Subcutaneous abdominal adipose tissue (tissue), 5 donors: ENCODE measurements at regions not wholly inside any gene's neighbourhood (a gene's known extent, or its start where the extent isn't known, plus 50 kb on each side); places are given as distances from the start of the nearest gene placed in this dataset.

Experiments
- H3K27ac ChIP-seq: one replicate; pipeline ENCODE4 v1.7.0; 2013; ENCODE audit warnings: low read depth, mild to moderate bottlenecking, inconsistent platforms, low read length, moderate library complexity
- H3K27me3 ChIP-seq, 5 donors: one replicate each; pipeline ENCODE4 v1.7.0; 2013; ENCODE audit warnings: low read length in 5 of 5, inconsistent platforms in 1 of 5; ENCODE audit not compliant: control insufficient read depth in 5 of 5, insufficient read depth in 4 of 5
- H3K36me3 ChIP-seq, 5 donors: one replicate each; pipeline ENCODE4 v1.7.0; 2013; ENCODE audit warnings: low read length in 5 of 5; ENCODE audit not compliant: control insufficient read depth in 5 of 5, insufficient read depth in 5 of 5
- H3K4me1 ChIP-seq, 5 donors: one replicate each; pipeline ENCODE4 v1.7.0; 2013; ENCODE audit warnings: low read length in 5 of 5, mild to moderate bottlenecking in 3 of 5, moderate library complexity in 1 of 5; ENCODE audit not compliant: control insufficient read depth in 5 of 5, insufficient read depth in 5 of 5
- H3K4me3 ChIP-seq, 5 donors: one replicate each; pipeline ENCODE4 v1.7.0; 2013; ENCODE audit warnings: low read length in 5 of 5, low read depth in 1 of 5
- H3K9ac ChIP-seq, 5 donors: one replicate each; pipeline ENCODE4 v1.7.0; 2013; ENCODE audit warnings: low read length in 5 of 5, mild to moderate bottlenecking in 4 of 5, moderate library complexity in 3 of 5
- H3K9me3 ChIP-seq, 5 donors: one replicate each; pipeline ENCODE4 v1.7.0; 2013; ENCODE audit warnings: low read length in 5 of 5; ENCODE audit not compliant: control insufficient read depth in 5 of 5
- donor health status: healthy.
- donor health status: healthy.
- donor health status: healthy.
- donor health status: healthy.
- donor health status: healthy.

DNA sequence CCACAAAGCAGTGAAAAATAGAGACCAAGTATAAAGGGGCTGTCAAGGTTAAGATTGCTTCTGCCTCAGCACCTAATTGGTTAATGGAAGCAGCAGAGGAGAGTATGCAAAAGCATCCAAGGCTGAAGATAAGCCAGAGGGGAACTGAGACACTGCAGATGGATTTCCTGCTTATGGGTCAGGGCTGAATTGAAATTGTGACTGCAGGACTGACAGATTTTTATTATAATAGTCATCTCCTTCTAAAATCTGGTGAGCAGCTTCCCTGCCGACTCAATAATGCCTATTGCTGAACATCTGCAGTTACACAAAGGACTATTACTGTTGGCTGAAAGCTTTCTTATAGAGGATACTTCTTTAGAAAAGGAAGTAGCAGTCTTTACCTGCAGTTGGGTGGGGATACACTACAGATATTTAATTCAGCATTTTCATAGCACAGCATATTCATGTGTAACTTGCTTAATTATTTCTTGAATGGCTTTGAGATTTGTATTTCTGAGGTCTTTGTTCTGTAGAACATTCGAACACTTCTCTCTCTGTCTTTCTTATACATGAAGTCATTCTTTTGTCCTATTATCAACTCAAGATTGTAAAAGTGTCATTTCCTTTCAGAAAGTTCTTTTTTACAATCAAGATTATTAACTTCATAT, 363.0 kb upstream of the RIOK2 start:
- no peaks in the 10 kb centered on the region for H3K36me3 ChIP-seq
- H3K27ac ChIP-seq: no peak overlapping the region
- H3K27me3 ChIP-seq: no peaks in the 10 kb centered on the region
- H3K4me1 ChIP-seq: no peaks in the 10 kb centered on the region
- no peaks in the 10 kb centered on the region for H3K9me3 ChIP-seq
- no peak overlapping the region for H3K4me3 ChIP-seq
- no peak overlapping the region for H3K9ac ChIP-seq

GRCh38 chr5:97547430-97547829, 364.4 kb upstream of the RIOK2 start:
- Histone ChIP-seq H3K36me3 (no peaks in the 10 kb centered on the region), H3K9ac (no peak overlapping the region), H3K27me3 (no peaks in the 10 kb centered on the region), H3K4me3 (no peak overlapping the region), H3K4me1 (no peaks in the 10 kb centered on the region), H3K9me3 (no peaks in the 10 kb centered on the region), H3K27ac (no peak overlapping the region)

DNA sequence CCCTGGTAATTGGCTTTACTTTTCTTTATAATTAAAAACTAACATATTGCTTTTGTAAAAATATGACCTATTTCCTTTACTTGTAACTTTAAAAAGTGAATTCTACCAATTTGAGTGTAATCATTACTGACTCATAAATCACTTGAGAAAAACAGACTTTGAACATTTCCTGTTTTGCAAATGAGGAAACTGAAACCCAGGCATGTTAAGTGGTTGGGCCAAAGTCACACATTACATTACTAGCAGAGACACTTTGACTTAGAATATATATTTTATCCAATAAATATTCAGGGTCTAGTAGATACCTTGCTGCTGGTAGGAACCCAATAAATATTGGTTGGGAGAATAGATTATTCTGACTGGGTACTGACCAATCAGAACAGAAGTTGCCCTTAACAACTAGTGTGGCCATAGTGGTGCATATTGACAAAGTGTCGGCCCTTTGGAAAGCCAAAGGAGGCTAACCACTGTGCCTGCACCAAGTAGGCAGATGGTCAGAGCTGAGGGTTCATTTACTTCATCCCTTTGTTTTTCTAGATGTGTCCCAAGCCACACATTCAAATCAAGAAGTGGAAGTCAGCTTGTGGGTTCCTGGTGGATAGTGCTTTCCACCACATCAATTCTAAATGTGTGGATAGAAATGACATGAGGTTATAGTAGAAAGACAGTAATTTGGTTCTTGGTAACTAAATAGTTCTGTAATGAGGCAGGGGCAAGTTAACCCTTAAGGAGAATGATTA, 365.1 kb upstream of the RIOK2 start:
- H3K27ac ChIP-seq: no peak overlapping the region
- no peak overlapping the region for H3K9ac ChIP-seq
- H3K27me3 ChIP-seq: no peaks in the 10 kb centered on the region
- no peaks in the 10 kb centered on the region for H3K36me3 ChIP-seq
- no peaks in the 10 kb centered on the region for H3K4me1 ChIP-seq
- H3K4me3 ChIP-seq: no peak overlapping the region
- no peaks in the 10 kb centered on the region for H3K9me3 ChIP-seq

GRCh38 chr5:97548739-97549080, 365.7 kb upstream of the RIOK2 start:
- Histone ChIP-seq H3K36me3 (no peaks in the 10 kb centered on the region), H3K27me3 (no peaks in the 10 kb centered on the region), H3K9me3 (no peaks in the 10 kb centered on the region), H3K4me1 (no peaks in the 10 kb centered on the region), H3K27ac (no peak overlapping the region), H3K4me3 (no peak overlapping the region), H3K9ac (no peak overlapping the region)

DNA sequence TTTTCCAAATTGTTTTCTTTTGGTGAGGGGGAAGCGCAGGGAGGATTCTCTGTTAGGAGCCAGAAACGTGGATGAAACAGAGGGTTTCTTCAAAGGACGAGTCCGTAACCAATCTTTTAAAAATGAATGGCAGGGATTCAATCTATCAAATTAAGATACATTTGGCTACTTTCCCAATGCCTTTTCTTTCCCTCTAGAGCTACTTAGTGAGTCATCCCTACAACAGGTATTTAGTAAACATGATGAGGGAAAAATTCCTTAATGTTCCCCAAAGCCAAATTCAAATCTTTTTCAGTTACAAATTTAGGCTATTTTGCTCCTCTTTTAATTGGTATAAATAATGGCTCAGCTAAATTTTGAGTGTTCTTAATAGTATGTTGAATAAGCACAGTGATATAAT, 366.4 kb upstream of the RIOK2 start:
- H3K27me3 ChIP-seq: no peaks in the 10 kb centered on the region
- H3K9me3 ChIP-seq: no peaks in the 10 kb centered on the region
- H3K36me3 ChIP-seq: no peaks in the 10 kb centered on the region
- no peak overlapping the region for H3K9ac ChIP-seq
- no peak overlapping the region for H3K27ac ChIP-seq
- H3K4me3 ChIP-seq: no peak overlapping the region
- H3K4me1 ChIP-seq: no peaks in the 10 kb centered on the region

DNA sequence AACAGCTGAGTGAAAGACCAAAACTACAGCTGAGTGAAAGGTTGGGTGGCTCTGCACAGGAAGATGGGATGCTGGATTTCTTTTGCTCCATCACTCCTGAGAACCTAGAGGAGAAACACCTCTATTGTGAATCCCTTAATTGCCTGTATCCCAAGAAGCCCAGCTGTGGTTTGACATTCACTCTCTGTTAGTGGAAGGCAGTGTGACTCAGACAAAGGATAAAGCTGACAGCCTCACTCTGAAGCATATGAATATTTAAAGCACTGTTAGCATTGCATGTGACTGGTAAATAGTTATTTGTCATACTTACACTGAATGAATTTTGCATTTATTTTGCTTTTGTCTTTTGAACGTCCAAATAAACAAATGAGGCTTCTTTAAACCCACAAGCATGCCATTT, 367.1 kb upstream of the RIOK2 start:
- Histone ChIP-seq H3K36me3 (no peaks in the 10 kb centered on the region), H3K27ac (no peak overlapping the region), H3K9ac (no peak overlapping the region), H3K4me3 (no peak overlapping the region), H3K9me3 (no peaks in the 10 kb centered on the region), H3K4me1 (no peaks in the 10 kb centered on the region), H3K27me3 (no peaks in the 10 kb centered on the region)

GRCh38 chr5:97550818-97551217, 367.8 kb upstream of the RIOK2 start:
- Histone ChIP-seq H3K9me3 (no peaks in the 10 kb centered on the region), H3K4me3 (no peak overlapping the region), H3K27me3 (no peaks in the 10 kb centered on the region), H3K4me1 (no peaks in the 10 kb centered on the region), H3K9ac (no peak overlapping the region), H3K27ac (no peak overlapping the region), H3K36me3 (no peaks in the 10 kb centered on the region)

- Histone ChIP-seq H3K27me3 (no peaks in the 10 kb centered on the region), H3K27ac (no peak overlapping the region), H3K4me3 (no peak overlapping the region), H3K36me3 (no peaks in the 10 kb centered on the region), H3K9me3 (peaks cover 0 to 3% (median 0%) of the 10 kb centered on the region in 5 donors), H3K4me1 (no peaks in the 10 kb centered on the region), H3K9ac (no peak overlapping the region)
Observed at GRCh38 chr5:97553604-97554452, 370.8 kb upstream of the RIOK2 start.

DNA sequence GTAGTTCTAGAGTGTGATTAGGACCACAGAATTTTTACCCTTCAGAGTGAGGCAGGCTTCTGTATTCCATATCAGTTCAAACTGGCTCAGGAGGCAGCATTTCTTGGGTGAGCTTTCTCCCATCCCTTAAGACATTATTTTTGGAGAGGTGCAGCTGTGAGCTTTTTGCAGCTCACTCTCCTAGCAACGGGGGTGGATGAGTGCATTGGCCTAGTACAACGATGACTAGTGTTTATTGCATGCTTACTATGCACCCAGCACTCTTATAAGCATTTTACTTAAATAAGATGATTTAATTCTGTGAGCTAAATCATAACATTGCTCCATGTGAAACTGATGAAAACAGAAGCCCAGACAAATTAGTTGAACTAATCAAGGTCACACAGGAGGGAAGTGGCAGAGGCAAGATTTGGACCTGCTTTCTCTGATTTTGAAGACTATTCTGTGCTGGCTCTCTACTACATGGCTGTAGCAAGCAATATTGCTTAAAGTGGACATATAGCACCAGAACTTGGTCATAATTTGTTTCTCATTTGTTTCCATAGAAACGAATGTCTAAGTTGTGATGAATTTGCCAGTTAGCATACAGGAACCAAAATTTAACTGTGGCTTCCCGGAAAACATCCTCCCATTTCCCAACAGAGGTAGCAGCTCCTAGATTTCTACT, 372.1 kb upstream of the RIOK2 start:
- no peak overlapping the region for H3K4me3 ChIP-seq
- no peaks in the 10 kb centered on the region for H3K36me3 ChIP-seq
- no peaks in the 10 kb centered on the region for H3K27me3 ChIP-seq
- H3K27ac ChIP-seq: no peak overlapping the region
- peaks cover 0 to 3% (median 0%) of the 10 kb centered on the region in 5 donors for H3K9me3 ChIP-seq
- H3K4me1 ChIP-seq: no peaks in the 10 kb centered on the region
- no peak overlapping the region for H3K9ac ChIP-seq

DNA sequence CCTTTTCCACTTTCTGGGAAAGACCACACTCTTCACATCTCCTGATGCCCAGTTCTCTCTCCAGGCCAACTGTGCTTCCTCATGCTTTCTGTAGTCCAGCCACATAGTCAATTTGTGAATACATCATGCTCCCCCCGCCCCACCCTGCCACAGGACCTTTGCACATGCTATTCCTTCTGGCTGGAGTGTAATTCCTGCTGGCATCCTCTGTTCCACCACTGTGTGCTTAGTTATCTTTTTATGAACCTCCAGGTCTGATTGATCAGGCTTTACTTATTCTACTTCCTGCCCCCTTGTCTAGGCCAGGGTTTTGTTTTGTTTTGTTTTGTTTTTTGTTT, 372.6 kb upstream of the RIOK2 start:
- Histone ChIP-seq H3K9ac (no peak overlapping the region), H3K36me3 (no peaks in the 10 kb centered on the region), H3K27ac (no peak overlapping the region), H3K4me1 (no peaks in the 10 kb centered on the region), H3K4me3 (no peak overlapping the region), H3K9me3 (peaks cover 0 to 3% (median 0%) of the 10 kb centered on the region in 5 donors), H3K27me3 (no peaks in the 10 kb centered on the region)
